DMS 273 treated with DMSO at 0.1 percent for 48 hours (cell line): ENCODE measurements at regions not wholly inside any gene's neighbourhood (a gene's known extent, or its start where the extent isn't known, plus 50 kb on each side); places are given as distances from the start of the nearest gene placed in this dataset.

Experiments used
- DNase-seq: peaks from one replicate; lab custom pipeline; 2025; lab: John Stamatoyannopoulos, UW

GRCh38 chr2:8518979-8519668, 162.7 kb upstream of the ID2 start:
- no peak for DNase-seq

GRCh38 chr2:8520791-8521344, 161.0 kb upstream of the ID2 start:
- DNase-seq, result no peak

- DNase-seq, result no peak
These were observed 159.2 kb upstream of the ID2 start for GRCh38 chr2:8522687-8523086.

- DNase-seq, result no peak
These were observed 157.5 kb upstream of the ID2 start for GRCh38 chr2:8524388-8524787.

GRCh38 chr2:8524823-8525222, 157.0 kb upstream of the ID2 start:
- DNase-seq, result no peak

GRCh38 chr2:8525236-8525581, 156.6 kb upstream of the ID2 start:
- no peak for DNase-seq

- no peak for DNase-seq
These were observed 156.1 kb upstream of the ID2 start for GRCh38 chr2:8525582-8526402.

- DNase-seq, result no peak
These were observed 155.5 kb upstream of the ID2 start for GRCh38 chr2:8526403-8526696.

GRCh38 chr2:8527031-8527430, 154.8 kb upstream of the ID2 start:
- DNase-seq, result no peak

- DNase-seq, result no peak
These were observed 154.2 kb upstream of the ID2 start for GRCh38 chr2:8527676-8528075.

- DNase-seq, result no peak
These were observed 153.0 kb upstream of the ID2 start for GRCh38 chr2:8528863-8529262.

- no peak for DNase-seq
These were observed 152.1 kb upstream of the ID2 start for GRCh38 chr2:8529706-8530277.

- DNase-seq, result no peak
These were observed 150.4 kb upstream of the ID2 start for GRCh38 chr2:8531481-8531880.

GRCh38 chr2:8532438-8532837, 149.4 kb upstream of the ID2 start:
- no peak for DNase-seq

GRCh38 chr2:8533923-8534322, 147.9 kb upstream of the ID2 start:
- DNase-seq, result no peak

GRCh38 chr2:8534386-8534728, 147.5 kb upstream of the ID2 start:
- DNase-seq, result no peak

- DNase-seq, result no peak
These were observed 147.0 kb upstream of the ID2 start for GRCh38 chr2:8534729-8535468.

- no peak for DNase-seq
These were observed 146.4 kb upstream of the ID2 start for GRCh38 chr2:8535469-8535795.

GRCh38 chr2:8535821-8536685, 145.8 kb upstream of the ID2 start:
- DNase-seq, result no peak

GRCh38 chr2:8536686-8537561, 144.9 kb upstream of the ID2 start:
- no peak for DNase-seq
